GM18517 (cell line): ENCODE measurements at regions not wholly inside any gene's neighbourhood (a gene's known extent, or its start where the extent isn't known, plus 50 kb on each side); places are given as distances from the start of the nearest gene placed in this dataset.
A peak's percentile ranks its signal among the peaks of the same experiment; 100 is the strongest.

ENCODE experiments used
- ATAC-seq: cut with Tn5 transposase; IDR thresholded peaks from one replicate; pipeline ENCODE4 v1.9.1; 2021; ENCODE audit warnings: mild to moderate bottlenecking, moderate library complexity; ENCODE audit not compliant: unreplicated experiment

DNA sequence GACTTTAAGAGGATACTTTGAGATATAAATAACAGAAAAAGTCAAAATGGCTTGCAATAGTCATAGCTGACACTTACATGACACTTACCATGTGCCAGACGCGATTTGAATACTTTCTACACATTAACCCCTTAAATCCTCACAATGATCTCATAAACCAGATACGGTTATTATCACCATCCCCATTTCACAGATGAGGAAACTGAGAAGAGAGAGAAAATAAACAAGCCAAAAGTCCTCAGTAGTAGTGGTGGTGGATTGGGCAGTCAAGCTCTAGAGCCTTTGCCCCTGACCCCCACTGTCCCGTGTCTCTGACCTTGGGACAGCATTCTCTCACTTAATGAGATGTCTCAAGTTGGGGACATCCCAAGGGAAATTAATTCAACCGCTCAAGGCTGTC, 105.2 kb upstream of the TAF1B start:
- no peak for ATAC-seq

DNA sequence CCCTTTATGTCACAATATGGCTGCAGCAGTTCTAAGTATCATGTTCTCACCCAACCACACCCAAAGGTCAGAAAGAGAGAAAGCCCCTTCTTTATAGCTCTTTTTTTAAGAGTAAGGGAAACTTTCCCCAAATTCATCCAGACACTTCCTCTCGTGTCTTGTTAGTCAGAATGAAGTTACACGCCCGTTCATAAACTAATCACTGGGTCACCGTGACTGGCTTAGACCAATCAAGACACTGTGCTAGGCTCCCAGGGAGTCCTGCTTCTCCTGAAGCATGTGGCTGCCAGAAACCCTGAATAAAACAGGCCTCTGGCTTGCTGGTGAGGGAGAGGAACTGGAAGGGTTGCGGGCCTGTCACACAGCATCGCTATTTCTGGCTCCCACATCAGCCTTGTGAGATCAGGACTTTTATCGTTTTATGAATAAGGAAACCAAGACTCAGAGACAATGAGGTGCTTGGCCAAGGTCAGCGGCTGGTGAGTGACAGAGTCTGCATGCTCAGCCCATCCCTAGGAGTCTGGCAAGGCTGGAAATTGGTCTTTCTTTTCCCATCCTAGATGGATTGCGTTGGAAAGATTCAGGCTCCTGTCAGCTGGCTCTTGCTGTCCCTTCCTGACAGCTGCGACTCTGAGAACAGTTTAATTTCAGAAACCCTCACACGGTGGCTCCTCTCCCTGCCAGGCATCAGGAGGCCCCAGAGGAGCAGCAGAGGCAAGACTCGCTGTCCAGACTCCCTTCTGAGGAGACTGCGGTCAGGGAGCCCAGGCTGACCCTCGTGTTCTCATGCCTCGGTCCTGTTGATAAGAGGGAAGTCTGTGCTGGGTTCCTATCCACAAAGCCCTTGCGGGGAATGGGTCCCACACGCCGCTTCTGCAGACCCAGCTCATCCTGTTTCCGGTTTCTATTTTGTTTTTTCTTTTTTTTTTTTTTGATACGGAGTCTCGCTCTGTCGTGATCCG, 104.5 kb upstream of the TAF1B start:
- no peak for ATAC-seq

DNA sequence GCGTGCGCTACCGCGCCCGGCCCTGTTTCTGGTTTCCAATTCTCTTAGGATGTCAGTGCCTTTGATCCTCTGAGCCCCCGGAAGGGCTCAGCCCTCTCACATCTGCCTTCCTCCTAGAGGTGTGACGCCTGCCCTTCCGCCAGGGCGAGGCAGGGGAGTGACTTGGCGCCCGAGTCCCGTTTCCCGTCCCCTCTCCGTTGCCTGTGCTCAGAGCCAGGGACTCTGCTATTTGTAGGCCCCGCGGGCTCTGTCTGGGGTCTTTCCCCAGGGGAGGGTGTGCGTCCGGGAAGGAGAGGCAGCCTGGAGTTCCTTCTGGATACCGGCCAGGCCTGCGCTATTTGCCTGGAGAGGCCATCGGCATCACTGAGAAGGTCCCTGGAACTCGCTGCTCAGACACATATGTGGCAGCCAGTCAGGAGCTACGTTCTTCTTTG, 103.7 kb upstream of the TAF1B start:
- no peak for ATAC-seq

DNA sequence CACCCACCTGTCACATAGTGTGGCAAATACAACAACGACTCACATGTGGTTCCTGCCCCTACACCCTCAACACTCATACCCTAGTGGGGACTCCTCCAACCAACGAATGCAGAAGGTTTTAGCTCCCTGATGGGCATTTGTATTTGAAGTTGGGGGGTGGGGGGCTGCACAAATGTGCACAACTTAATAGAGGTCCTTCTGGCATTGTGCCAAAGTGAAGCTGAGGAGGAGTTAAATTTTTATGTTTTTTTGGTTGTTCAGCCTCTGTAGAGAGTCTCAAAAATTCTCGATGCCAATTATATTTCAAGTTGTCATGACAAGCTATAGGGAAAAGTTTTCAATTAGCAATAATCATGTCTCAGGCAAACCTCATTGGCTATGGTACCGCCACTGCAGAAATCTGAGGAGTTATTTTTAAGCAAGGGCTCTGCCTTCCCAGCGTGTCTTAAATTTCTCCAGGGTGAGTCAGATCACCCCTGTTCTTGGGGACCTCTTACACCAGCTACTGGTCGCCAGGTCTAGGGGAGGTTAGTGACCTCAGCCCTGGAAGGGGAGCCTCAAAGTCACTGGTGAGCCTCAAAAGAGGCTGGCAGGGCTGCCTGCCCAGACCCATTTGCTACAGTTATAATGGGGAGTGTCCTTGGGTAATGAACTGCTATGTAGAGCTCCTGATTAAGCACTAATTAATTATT, 102.7 kb upstream of the TAF1B start:
- ATAC-seq: no peak

DNA sequence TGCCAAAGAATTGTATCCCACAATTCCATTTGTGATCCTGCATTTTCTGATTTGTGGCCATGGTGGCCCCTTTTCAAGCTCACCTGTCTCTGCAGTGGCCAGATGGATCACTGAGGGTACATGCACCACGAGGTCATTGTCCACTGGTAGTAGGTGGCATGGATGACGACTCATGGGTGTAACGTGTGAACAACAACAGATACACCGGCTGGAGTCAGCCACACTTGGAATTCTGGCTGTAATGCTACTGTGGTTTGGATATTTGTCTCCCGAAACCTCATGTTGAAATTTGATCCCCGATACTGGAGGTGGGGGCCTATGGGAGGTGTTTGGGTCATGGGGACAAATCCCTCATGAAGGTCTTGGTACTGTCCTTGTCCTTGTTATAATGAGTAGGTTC, 102.2 kb upstream of the TAF1B start:
- ATAC-seq: no peak

DNA sequence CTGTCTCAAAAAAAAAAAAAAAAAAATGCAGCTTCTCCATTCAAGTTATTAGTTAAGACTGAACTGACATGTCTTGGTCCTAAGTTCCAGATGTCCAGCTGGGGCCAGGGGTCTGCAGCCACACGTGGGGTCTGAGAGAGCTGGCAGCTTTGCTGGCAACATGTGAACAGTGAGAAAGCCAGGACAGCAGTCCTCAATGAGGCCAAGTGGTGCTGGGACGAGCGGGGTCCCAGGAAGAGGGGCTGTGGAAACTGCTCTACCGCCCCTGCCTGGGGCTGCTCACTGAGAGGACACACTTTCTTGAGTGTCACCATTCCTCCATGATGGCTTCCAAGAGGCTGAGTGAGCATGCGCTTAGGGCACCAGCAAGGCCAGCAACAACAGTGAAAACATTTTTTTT, 100.7 kb upstream of the TAF1B start:
- no peak for ATAC-seq

DNA sequence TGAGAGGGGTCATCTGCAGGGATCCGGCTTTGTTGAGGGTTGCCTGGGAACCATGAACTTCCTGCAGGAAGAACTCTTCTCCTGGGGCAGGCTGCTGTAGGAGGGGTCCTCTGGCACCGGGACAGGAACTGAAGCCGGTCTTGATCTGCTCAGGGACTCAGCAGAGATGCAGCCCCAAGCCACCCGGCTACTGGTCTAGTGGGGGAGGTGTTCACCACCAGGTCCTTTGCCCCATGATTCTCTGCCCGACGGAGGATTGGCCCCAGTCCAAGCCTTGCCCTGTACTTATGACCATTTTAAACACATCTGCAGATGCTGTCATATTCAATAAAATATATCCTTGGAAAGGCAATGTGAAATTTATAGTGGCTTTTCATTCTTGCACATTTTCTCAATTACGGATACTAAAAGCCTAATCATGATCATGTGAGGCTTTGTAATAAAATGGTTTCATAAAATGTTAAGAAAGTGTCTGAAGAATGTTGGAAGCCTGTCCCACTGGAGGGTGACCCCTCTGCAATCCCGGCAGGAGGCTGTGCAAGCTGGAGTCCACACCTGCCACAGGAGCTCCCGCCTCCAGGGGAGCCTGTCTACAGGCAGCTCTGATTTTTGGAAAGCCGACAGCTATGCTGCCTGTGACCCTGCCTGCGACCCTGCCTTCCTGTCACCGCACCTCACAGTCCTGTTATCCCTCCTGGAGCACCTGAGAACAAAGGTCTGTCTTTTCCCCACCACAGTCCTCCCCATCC, 98.8 kb upstream of the TAF1B start:
- ATAC-seq: no peak

DNA sequence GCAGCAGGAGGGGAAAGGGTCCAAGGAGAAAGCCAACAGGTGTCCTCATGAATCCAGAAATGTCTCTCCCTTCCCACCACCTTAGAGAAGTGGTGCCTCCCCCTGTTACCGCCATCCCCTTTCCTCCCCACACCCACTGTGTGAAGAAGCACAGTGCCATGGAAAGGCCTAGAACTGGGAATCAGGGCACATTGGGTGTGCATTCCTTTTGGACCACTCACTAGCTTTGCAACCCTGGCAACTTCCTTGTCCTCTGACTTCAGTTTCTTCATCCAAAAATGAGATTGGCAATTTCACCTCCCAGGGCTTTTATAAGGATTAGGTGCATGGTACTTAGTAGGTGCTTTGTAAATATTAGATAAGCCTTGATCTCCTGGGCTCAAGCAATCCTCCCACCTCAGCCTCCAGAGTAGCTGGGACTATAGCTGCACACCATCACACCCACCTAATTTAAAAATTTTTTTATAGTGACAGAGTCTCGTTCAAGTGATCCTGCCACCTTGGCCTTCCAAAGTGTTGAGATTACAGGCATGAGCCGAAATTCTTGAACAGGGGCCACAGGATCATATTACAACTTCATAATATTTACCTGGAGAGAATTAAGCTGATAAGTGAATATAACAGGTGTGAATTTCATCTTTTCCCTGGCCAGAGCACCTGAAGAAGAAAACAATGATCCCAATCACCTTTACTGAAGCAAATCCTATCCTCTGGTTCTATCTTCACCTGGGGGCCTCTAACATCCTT, 97.9 kb upstream of the TAF1B start:
- ATAC-seq: no peak

DNA sequence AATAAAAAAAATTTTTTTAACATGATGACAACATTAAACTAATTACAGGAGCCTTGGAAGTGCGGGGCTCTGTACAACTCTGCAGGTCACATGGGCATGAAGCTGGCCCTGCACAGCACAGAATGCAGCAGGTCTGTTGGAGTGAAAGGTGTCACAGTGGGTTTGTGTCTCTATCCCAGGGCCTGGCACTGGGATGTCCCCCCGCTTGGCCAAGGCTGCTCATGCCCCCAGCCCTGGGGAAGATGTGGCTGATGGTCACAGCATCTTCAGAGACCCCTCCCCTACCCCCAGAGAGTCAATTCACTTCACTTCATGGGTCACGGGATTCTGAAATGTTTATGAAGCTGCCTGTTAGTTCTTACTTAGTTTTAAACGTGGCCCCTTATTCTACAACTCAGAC, 95.9 kb upstream of the TAF1B start:
- ATAC-seq: no peak

DNA sequence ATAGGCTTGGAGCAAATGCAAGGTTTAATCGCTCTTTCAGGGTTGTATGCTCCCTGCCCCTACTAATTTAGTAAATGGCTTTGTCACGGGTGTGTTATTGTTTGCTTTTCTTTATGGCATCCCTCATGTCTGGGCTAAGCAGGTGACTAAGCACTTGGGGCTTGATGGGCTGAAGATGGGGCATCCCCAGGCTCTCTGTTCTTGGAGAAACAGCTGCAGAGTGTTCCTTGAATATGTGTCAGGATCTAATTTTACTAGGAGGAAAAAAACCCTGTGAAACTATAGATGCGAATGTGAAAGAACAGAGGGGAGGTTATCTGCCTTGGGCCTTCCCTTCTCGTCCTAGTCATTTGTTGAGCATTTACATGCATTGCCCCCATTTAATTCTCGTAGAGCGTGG, 94.7 kb upstream of the TAF1B start:
- ATAC-seq: no peak

DNA sequence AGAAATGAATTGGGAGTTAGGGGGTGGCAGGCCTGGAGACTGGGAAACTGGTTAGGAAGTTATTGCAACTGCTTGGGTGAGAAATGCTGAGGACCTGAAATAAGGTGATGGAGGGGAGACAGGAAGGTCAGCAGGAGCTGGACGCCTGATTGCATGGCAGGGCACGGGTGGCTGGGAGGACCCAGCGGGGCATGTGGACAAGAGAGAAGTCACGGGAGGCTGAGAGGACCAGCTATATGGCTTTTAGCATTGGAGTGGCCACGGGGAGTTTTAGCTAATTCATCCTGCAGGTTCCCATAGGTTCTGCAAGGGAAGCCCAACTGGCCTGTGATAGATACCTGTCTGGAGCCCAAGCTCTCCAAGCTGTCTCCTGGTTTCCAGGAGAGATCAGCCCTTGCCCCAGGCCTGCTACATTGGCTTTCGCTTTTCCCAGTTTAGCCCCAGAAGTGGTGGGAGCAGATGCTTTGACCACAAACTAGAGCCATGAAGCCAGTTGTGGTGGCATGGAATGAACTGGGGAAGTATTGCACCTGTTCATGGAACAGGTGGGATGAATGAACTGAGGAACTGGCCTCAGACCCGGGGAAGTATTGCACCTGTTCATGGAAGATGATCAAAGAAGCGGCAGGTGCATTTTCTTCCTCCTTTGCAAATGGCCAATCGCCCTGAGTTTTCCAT, 93.6 kb upstream of the TAF1B start:
- ATAC-seq: no peak

DNA sequence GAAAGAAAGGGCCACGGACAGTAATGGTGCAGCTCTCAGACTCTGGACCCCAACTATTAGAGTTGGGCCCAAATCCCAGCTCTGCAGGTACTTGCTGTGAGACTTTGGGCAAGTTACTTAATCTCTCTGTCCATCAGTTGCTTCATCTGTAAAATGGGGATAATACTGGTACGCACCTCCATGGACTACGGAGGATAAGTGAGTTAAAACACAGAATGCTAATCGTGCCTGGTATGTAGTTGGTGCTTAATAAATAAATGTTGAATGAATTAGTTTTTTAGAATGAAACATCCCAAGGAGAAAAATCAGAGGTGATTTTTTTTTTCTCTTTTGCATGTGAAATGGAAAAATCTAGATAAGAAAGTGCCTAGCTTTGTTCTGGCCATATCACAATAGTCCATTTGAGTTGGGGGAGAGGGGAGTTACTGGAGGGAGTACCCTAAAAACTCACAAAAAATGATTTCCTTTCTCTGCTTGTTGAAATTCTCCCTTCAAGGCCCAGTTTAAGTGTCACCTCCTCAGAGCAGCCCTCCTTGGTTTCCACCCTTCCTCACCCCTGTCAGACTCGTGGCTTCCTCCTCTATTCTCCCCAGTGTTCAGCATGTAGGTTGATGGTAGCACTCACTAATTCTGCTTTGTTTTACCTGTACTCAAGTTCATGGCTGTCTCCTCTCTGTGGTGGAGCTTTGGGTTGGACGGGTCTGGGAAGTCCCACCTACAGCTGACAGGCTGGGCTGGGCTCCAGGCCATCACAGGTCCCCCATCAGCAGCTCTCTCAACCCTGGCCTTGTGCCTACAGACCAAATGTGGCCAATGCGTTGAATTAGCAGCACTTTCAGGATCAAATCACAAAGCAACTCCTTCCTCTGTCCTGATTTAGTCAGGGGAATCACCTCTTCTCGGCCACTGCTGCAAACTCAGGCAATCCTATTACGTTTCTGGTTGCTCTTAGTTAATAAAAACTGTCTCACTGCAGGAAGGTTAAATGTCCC, 92.8 kb upstream of the TAF1B start:
- no peak for ATAC-seq

DNA sequence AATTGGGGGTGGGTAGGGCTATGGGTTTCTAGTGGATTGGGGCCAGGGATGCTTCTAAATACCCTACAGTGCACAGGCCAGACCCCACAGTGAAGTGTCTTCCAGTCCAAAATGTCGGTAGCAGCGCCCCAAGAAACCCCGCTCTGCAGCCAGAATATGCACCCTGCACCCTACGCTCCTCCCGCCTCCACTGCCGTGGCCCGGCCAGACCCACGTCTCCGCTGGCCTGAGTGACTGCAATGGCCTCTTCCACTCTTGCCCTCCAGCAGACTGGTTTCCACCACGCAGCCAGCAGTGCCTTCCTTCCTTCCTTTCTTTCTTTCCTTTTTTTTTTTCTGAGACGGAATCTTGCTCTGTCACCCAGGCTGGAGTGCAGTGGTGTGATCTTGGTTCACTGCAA, 91.4 kb upstream of the TAF1B start:
- ATAC-seq: no peak

DNA sequence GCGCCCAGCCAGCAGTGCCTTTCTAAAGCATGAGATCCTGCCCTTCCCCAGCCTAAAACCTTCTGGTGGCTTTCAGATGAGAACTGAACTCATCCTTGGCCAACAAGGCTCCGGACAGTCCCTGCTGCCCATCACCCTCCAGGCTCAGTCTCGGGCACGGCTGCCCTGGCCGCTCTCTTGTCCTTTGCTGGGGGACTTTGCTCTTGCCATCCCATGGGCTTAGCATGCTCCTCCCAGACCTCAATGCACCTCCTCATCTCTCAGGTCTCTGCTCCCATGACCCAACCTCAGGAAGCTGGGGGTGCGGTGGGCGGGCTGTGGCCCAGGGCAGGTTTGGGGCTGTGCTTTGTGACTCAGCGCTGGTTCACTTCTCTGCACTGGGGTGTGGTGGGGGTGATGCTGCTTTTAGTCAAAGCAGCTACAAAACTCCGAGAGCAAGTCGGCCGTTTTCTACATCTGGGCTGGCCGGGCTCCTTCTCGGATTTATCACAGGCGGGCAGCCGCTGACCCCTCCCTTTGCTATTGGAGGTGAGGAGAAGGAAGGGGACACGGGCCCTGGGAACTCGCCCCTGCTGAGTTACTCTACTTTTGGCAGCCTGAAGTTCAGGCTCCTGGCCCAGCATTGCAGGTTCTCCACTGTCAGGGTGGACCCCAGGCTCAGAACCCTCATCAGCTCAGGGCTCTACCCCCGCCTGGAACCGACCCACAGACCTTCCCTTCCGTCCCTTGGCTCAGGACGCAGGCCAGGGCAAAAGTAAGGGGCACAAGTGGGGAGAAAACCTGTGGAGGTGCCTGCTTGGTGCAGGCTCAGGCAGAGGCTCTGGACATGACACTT, 90.6 kb upstream of the TAF1B start:
- no peak for ATAC-seq

DNA sequence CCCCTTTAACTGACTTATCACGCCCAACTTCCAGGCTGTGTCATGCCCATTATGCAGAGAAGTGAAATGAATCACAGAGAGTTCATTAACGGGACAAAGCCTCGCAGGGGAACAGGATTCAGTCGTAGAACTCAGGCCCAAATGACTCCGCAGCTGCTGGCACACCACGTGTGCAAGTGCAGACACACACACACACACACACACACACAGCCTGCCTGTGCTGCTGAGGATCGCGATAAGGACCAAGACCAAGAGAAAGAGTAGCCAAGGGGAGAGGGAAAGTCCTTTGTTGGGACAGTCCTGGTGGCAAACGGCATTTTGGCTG, 90.0 kb upstream of the TAF1B start:
- ATAC-seq: peak; percentile 74

DNA sequence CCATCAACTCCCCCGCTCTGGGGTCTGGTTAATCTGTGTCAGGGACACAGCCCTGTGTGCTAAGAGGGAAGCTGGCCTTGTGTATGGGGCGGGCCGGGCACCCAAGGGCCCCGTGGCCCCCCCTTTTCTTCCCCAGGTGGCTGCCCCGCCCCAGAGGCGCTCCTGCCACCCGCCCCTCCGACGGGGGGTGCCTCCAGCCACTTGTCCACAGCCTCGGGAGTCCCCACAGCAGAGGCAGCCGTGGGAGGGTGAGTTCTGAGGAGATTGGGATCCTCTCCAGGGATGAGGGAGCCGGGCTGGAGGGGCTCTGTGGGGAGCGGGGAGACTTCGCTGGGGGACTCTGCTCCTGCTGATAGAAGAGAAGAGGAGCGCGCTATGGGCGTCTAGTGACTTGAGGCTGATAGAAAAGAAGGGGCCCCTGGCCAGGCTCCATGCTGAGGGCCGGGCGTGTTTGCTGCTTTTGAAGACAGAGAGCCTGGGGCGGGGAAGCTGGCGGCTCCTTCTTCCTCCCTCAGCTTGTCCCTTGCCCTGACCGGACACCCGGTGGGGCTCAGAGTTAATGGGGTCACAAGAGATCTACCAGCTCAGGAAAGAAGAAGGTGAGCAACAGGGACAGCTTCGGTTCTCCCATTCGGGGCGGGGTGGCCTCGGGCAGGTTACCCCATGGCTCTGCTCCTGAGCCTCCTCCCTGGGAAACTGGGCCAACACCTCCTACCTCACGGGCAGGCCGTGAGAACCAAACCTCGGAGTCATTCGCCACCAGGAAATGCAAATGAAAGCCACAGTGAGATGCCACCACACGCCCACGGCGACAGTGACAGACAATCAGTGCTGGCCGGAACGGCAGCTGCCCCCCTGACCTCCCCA, 89.4 kb upstream of the TAF1B start:
- peak; percentile 54 for ATAC-seq

DNA sequence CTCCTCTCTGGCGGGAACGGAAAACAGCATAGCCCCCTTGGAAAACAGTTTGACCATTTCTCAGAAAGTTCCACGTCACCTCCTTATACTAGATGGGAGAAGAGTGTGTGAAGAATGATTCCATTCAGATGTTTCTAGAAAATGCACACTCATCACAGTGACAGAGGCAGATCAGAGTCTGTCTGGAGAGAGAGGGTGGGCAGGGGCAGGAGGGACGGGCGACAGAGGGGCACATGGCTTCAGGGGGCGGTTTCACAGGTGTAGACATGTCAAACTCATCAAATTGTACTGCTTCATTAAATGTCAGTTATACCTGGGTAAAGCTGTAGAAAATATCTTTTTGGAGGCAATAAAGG, 88.8 kb upstream of the TAF1B start:
- ATAC-seq: peak; percentile 14
